Natural killer cell (primary cell): ENCODE measurements at regions not wholly inside any gene's neighbourhood (a gene's known extent, or its start where the extent isn't known, plus 50 kb on each side); places are given as distances from the start of the nearest gene placed in this dataset.

ENCODE experiments used
- ATAC-seq, 3 donors: fragments of 150-1000 bp in 2 of 3; fragments of 200-7000 bp in 1 of 3; cut with Tn5 transposase; 1 replicate in 1 of 3; 2 replicates in 2 of 3; pipeline ENCODE4 v1.10.0; 2021; ENCODE audit warnings: mild to moderate bottlenecking in 2 of 3, moderate library complexity in 2 of 3
- DNase-seq, 2 donors: peaks; one replicate each; pipeline versions ENCODE4 v3.0.0 to v3.0.0-alpha.2; 2013 to 2021; ENCODE audit warnings: mixed read lengths in 1 of 2
- H3K27ac ChIP-seq: one replicate; pipeline ENCODE4 v1.5.1; 2013; ENCODE audit warnings: mild to moderate bottlenecking, low read length
- H3K27me3 ChIP-seq: one replicate; pipeline ENCODE4 v1.6.1; 2013; ENCODE audit warnings: low read length; ENCODE audit not compliant: control insufficient read depth, insufficient read depth
- H3K36me3 ChIP-seq: one replicate; pipeline ENCODE4 v1.6.1; 2013; ENCODE audit warnings: low read length; ENCODE audit not compliant: control insufficient read depth, insufficient read depth
- H3K4me1 ChIP-seq: one replicate; pipeline ENCODE4 v1.6.1; 2013; ENCODE audit warnings: low read length; ENCODE audit not compliant: control insufficient read depth, insufficient read depth
- H3K4me3 ChIP-seq: one replicate; pipeline ENCODE4 v1.5.1; 2013; ENCODE audit warnings: low read length
- H3K9me3 ChIP-seq: one replicate; pipeline ENCODE4 v1.6.1; 2013; ENCODE audit warnings: low read length; ENCODE audit not compliant: control insufficient read depth, insufficient read depth
- H3K27ac Mint-ChIP-seq, 2 donors: one replicate each; pipeline ENCODE4 v1.8.0; 2022; ENCODE audit warnings: mild to moderate bottlenecking in 2 of 2, mixed read lengths in 2 of 2, moderate library complexity in 1 of 2
- H3K27me3 Mint-ChIP-seq, 2 donors: one replicate each; pipeline ENCODE4 v1.8.0; 2022; ENCODE audit warnings: low read depth in 2 of 2, mixed read lengths in 2 of 2
- H3K36me3 Mint-ChIP-seq: one replicate; pipeline ENCODE4 v1.8.0; 2022; ENCODE audit warnings: mixed read lengths
- H3K4me1 Mint-ChIP-seq, 2 donors: one replicate each; pipeline ENCODE4 v1.8.0; 2022; ENCODE audit warnings: mixed read lengths in 2 of 2
- H3K4me3 Mint-ChIP-seq: one replicate; pipeline ENCODE4 v1.8.0; 2022; ENCODE audit warnings: mild to moderate bottlenecking, moderate library complexity, mixed read lengths
- H3K9me3 Mint-ChIP-seq, 2 donors: one replicate each; pipeline ENCODE4 v1.8.0; 2022; ENCODE audit warnings: mixed read lengths in 2 of 2
- WGBS: methylation state at CpG from one replicate; pipeline ENCODE4 v1.1.7; 2013; ENCODE audit warnings: missing lambda C conversion rate; ENCODE audit not compliant: insufficient coverage; 5-methylcytosine and 5-hydroxymethylcytosine counted together
- intact Hi-C: fragments of 100-400 bp; cut with micrococcal nuclease; formaldehyde crosslinking; loops from one replicate; pipeline ENCODE4 v1.14.2; 2022
- TF ChIP-seq, protein P1 (sequence below): fragments of 200-600 bp; IDR thresholded peaks from one replicate; pipeline ENCODE4 v1.8.0; 2022; ENCODE audit warnings: antibody characterized with exemption

DNA sequence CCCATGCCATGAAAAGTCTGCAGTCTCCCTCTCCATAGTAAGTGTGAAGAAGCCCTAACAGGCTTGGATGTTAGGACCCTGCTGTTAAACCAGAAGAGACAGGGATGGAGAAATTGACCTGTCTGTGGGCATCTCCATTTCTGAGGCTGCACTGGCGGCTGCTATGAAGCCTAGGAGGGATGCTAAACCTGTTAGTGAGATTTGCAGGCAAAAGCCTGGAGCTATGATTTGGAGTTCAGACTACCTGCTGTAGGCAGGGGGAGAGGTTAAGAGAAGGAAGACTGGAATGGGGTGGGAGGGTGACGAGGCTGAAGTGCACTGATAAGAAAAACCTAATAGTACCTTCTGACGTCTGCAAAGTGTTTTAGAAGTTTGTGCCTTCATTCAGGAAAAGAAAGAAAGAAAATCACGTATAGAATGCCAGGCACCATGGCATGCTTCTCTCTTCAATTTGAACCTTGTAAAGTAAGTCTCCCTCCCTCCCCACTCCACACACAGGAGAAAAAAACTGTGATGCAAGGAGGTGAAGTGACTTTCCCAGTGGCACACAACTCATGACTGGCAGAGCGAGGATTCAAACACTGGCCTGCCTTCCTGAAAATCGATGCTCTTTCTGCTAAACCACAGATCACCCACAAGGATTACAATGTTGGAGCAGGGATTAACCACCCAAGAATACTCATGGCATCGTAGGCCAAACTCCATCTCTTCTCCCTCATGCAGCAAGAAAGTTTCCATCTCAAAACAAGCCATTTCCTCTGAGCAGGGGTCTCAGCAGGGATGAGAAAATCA, 98.5 kb upstream of the PKDCC start:
- ATAC-seq = no peak
- peaks cover 7% of the 10 kb centered on the region for H3K4me1 ChIP-seq
- DNase-seq = no peak
- peaks cover 2% of the 10 kb centered on the region for H3K27me3 ChIP-seq
- 83% methylated on average over 6 of the region's 7 CpGs for WGBS
- no peak overlapping the region for H3K27ac Mint-ChIP-seq
- no peak overlapping the region for H3K4me3 ChIP-seq
- no peaks in the 10 kb centered on the region for H3K9me3 ChIP-seq
- H3K4me1 Mint-ChIP-seq = peaks cover 0 to 8% of the 10 kb centered on the region in 2 donors
- H3K27me3 Mint-ChIP-seq = peaks cover 15 to 19% of the 10 kb centered on the region in 2 donors
- TF ChIP-seq, protein P1, sequence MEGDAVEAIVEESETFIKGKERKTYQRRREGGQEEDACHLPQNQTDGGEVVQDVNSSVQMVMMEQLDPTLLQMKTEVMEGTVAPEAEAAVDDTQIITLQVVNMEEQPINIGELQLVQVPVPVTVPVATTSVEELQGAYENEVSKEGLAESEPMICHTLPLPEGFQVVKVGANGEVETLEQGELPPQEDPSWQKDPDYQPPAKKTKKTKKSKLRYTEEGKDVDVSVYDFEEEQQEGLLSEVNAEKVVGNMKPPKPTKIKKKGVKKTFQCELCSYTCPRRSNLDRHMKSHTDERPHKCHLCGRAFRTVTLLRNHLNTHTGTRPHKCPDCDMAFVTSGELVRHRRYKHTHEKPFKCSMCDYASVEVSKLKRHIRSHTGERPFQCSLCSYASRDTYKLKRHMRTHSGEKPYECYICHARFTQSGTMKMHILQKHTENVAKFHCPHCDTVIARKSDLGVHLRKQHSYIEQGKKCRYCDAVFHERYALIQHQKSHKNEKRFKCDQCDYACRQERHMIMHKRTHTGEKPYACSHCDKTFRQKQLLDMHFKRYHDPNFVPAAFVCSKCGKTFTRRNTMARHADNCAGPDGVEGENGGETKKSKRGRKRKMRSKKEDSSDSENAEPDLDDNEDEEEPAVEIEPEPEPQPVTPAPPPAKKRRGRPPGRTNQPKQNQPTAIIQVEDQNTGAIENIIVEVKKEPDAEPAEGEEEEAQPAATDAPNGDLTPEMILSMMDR = no peak
- no peaks in the 10 kb centered on the region for H3K36me3 ChIP-seq
- intact Hi-C loops = no loop called here
- H3K9me3 Mint-ChIP-seq = no peaks in the 10 kb centered on the region
- H3K27ac ChIP-seq = no peak overlapping the region
- no peak overlapping the region for H3K4me3 Mint-ChIP-seq
- no peaks in the 10 kb centered on the region for H3K36me3 Mint-ChIP-seq

- H3K9me3 Mint-ChIP-seq = no peaks in the 10 kb centered on the region
- 86% methylated on average over 3 of the region's 4 CpGs for WGBS
- Histone ChIP-seq H3K4me3 (no peak overlapping the region), H3K27ac (no peak overlapping the region), H3K9me3 (no peaks in the 10 kb centered on the region), H3K4me1 (peaks cover 12% of the 10 kb centered on the region), H3K36me3 (no peaks in the 10 kb centered on the region), H3K27me3 (peaks cover 2% of the 10 kb centered on the region)
- no peak overlapping the region for H3K4me3 Mint-ChIP-seq
- H3K27me3 Mint-ChIP-seq = peaks cover 15 to 16% of the 10 kb centered on the region in 2 donors
- H3K4me1 Mint-ChIP-seq = peaks cover 0 to 8% of the 10 kb centered on the region in 2 donors
- H3K36me3 Mint-ChIP-seq = no peaks in the 10 kb centered on the region
- ATAC-seq (no peak), DNase-seq (no peak)
- intact Hi-C loops = no loop called here
- H3K27ac Mint-ChIP-seq = no peak overlapping the region
- TF ChIP-seq, protein P1 = no peak
Observed at GRCh38 chr2:41949883-41950665, 97.7 kb upstream of the PKDCC start.

DNA sequence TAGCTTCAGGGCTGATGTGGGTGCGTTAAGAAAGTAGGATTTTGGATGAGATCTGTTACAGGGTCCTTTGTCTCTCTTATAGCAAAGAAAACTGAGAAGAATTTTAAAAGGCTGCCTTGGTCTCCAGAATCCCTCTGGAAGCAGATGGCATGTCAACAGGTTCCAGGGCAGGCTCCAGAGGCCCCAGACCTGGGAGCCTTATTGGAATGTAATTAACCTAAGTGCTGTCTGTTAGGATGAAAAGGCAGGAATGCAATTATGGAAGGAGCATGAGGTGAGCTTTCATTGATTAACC, 97.2 kb upstream of the PKDCC start:
- peaks cover 14% of the 10 kb centered on the region for H3K4me1 ChIP-seq
- TF ChIP-seq, protein P1 = no peak
- no peak overlapping the region for H3K27ac Mint-ChIP-seq
- no peaks in the 10 kb centered on the region for H3K9me3 ChIP-seq
- H3K36me3 ChIP-seq = no peaks in the 10 kb centered on the region
- intact Hi-C loops = no loop called here
- DNase-seq (no peak), ATAC-seq (no peak)
- no peak overlapping the region for H3K27ac ChIP-seq
- no peaks in the 10 kb centered on the region for H3K36me3 Mint-ChIP-seq
- H3K9me3 Mint-ChIP-seq = no peaks in the 10 kb centered on the region
- H3K27me3 Mint-ChIP-seq = peaks cover 14 to 15% of the 10 kb centered on the region in 2 donors
- peaks cover 2% of the 10 kb centered on the region for H3K27me3 ChIP-seq
- no peak overlapping the region for H3K4me3 ChIP-seq
- WGBS = 92% methylated on average over 1 of the region's 1 CpG
- peaks cover 0 to 8% of the 10 kb centered on the region in 2 donors for H3K4me1 Mint-ChIP-seq
- H3K4me3 Mint-ChIP-seq = no peak overlapping the region
